GM23338 (cell line): ENCODE measurements at regions not wholly inside any gene's neighbourhood (a gene's known extent, or its start where the extent isn't known, plus 50 kb on each side); places are given as distances from the start of the nearest gene placed in this dataset.

Experiments used
- ATAC-seq: fragments of 200-7000 bp; cut with Tn5 transposase; 3 replicates; pipeline ENCODE4 v1.9.1; 2020
- DNase-seq: peaks from one replicate; pipeline ENCODE4 v3.0.0-alpha.2; 2015; ENCODE audit warnings: low spot score
- H2AFZ ChIP-seq: fragments of 200-600 bp; sonication (generic); 2 replicates; pipeline ENCODE4 v1.8.0; 2016; ENCODE audit warnings: antibody characterized with exemption, mild to moderate bottlenecking, moderate library complexity
- H3F3A ChIP-seq: fragments of 200-600 bp; sonication (generic); replicated peaks from 2 replicates; pipeline ENCODE4 v1.8.0; 2017; ENCODE audit warnings: antibody characterized with exemption, mixed run types, low read depth
- H3K27ac ChIP-seq: fragments of 200-600 bp; sonication (generic); 2 replicates; pipeline ENCODE4 v1.6.1; 2016; ENCODE audit warnings: low read depth
- H3K27me3 ChIP-seq: fragments of 200-600 bp; sonication (generic); 2 replicates; pipeline ENCODE4 v1.8.0; 2016; ENCODE audit warnings: mild to moderate bottlenecking, mixed run types, moderate library complexity; ENCODE audit not compliant: insufficient read depth
- H3K36me3 ChIP-seq: fragments of 200-600 bp; sonication (generic); 2 replicates; pipeline ENCODE4 v1.8.0; 2016; ENCODE audit warnings: mild to moderate bottlenecking; ENCODE audit not compliant: insufficient read depth
- H3K4me1 ChIP-seq: fragments of 200-600 bp; sonication (generic); 2 replicates; pipeline ENCODE4 v1.8.0; 2016; ENCODE audit warnings: mild to moderate bottlenecking, moderate library complexity; ENCODE audit not compliant: insufficient read depth
- H3K4me2 ChIP-seq: fragments of 200-600 bp; sonication (generic); 2 replicates; pipeline ENCODE4 v1.7.1; 2017; ENCODE audit warnings: mixed run types
- H3K4me3 ChIP-seq: fragments of 200-600 bp; sonication (generic); 2 replicates; pipeline ENCODE4 v1.6.1; 2016; ENCODE audit warnings: mixed run types
- H3K79me2 ChIP-seq: fragments of 200-600 bp; sonication (generic); replicated peaks from 2 replicates; pipeline ENCODE4 v1.8.0; 2017; ENCODE audit warnings: mild to moderate bottlenecking; ENCODE audit not compliant: insufficient read depth
- H3K9me2 ChIP-seq: fragments of 200-600 bp; sonication (generic); 2 replicates; pipeline ENCODE4 v1.8.0; 2017; ENCODE audit not compliant: insufficient read depth
- H4K20me1 ChIP-seq: fragments of 200-600 bp; sonication (generic); replicated peaks from 2 replicates; pipeline ENCODE4 v1.8.0; 2017; ENCODE audit warnings: mild to moderate bottlenecking; ENCODE audit not compliant: insufficient read depth
- H3K27ac Mint-ChIP-seq: 2 replicates; pipeline ENCODE4 v1.8.0; 2020; ENCODE audit warnings: inconsistent platforms, mild to moderate bottlenecking, moderate library complexity, mixed read lengths
- H3K27me3 Mint-ChIP-seq: 3 replicates; pipeline ENCODE4 v1.8.0; 2022; ENCODE audit warnings: low read depth, mild to moderate bottlenecking, moderate library complexity, mixed read lengths, inconsistent platforms; ENCODE audit not compliant: insufficient read depth, poor library complexity
- H3K36me3 Mint-ChIP-seq: 3 replicates; pipeline ENCODE4 v1.8.0; 2021; ENCODE audit warnings: low read depth, mild to moderate bottlenecking, inconsistent platforms, moderate library complexity, mixed read lengths
- H3K4me1 Mint-ChIP-seq: 3 replicates; pipeline ENCODE4 v1.8.0; 2020; ENCODE audit warnings: mild to moderate bottlenecking, inconsistent platforms, mixed read lengths
- H3K4me3 Mint-ChIP-seq: 3 replicates; pipeline ENCODE4 v1.8.0; 2021; ENCODE audit warnings: moderate library complexity, mild to moderate bottlenecking, inconsistent platforms, mixed read lengths
- H3K9me3 Mint-ChIP-seq: 3 replicates; pipeline ENCODE4 v1.8.0; 2020; ENCODE audit warnings: moderate library complexity, mild to moderate bottlenecking, inconsistent platforms, mixed read lengths
- CREB1 ChIP-seq: fragments of 250-450 bp; sonication (Bioruptor Pico); IDR thresholded peaks from 2 replicates; pipeline ENCODE4 v1.5.0; 2020; ENCODE audit warnings: low read depth, mild to moderate bottlenecking, moderate library complexity
- CTCF ChIP-seq, 2 experiments: fragments of 200-600 bp in 1 of 2; sonication (generic) in 1 of 2; conservative IDR thresholded peaks; 2 replicates each; pipeline versions ENCODE4 v1.5.1 to v1.6.1; 2016 to 2017; ENCODE audit warnings: antibody characterized with exemption in 2 of 2, low read depth in 2 of 2, mild to moderate bottlenecking in 2 of 2, moderate library complexity in 1 of 2
- EZH2 ChIP-seq: fragments of 200-600 bp; sonication (generic); IDR thresholded peaks from one replicate; pipeline ENCODE4 v1.8.0; 2017; ENCODE audit warnings: antibody characterized with exemption, mild to moderate bottlenecking, low read depth; ENCODE audit not compliant: unreplicated experiment
- EZH2phosphoT487 ChIP-seq: fragments of 200-600 bp; sonication (generic); IDR thresholded peaks from one replicate; pipeline ENCODE4 v1.8.1; 2018; ENCODE audit warnings: antibody characterized with exemption; ENCODE audit not compliant: unreplicated experiment
- JUNB ChIP-seq: IDR thresholded peaks from one replicate; pipeline ENCODE4 v1.6.1; 2016; ENCODE audit warnings: antibody characterized with exemption; ENCODE audit not compliant: unreplicated experiment
- NANOG ChIP-seq: IDR thresholded peaks from 2 replicates; pipeline ENCODE4 v1.6.1; 2016; ENCODE audit warnings: antibody characterized with exemption, borderline replicate concordance
- POLR2AphosphoS5 ChIP-seq: IDR thresholded peaks from 2 replicates; pipeline ENCODE4 v1.6.1; 2016; ENCODE audit warnings: antibody characterized with exemption, low read depth
- REST ChIP-seq: IDR thresholded peaks from one replicate; pipeline ENCODE4 v1.6.1; 2018; ENCODE audit warnings: antibody characterized with exemption; ENCODE audit not compliant: unreplicated experiment
- ZNF114 ChIP-seq: fragments of 250-450 bp; sonication (Bioruptor Pico); IDR thresholded peaks from 2 replicates; pipeline ENCODE4 v1.5.0; 2020; ENCODE audit warnings: mild to moderate bottlenecking, moderate library complexity
- ZNF331 ChIP-seq: fragments of 250-450 bp; sonication (Bioruptor Pico); IDR thresholded peaks from 2 replicates; pipeline ENCODE4 v1.5.0; 2020; ENCODE audit warnings: low read depth, mild to moderate bottlenecking, moderate library complexity

GRCh38 chr2:3965953-3966352 is 262.6 kb downstream of the DCDC2C start:
- no peaks in the 10 kb centered on the region for H4K20me1 ChIP-seq
- H3K79me2 ChIP-seq: no peaks in the 10 kb centered on the region
- H3K4me2 ChIP-seq: no peak overlapping the region
- Mint-ChIP-seq H3K27ac (no peak overlapping the region), H3K4me1 (no peaks in the 10 kb centered on the region), H3K27me3 (no peaks in the 10 kb centered on the region), H3K9me3 (peaks cover 78% of the 10 kb centered on the region), H3K4me3 (no peak overlapping the region), H3K36me3 (peaks cover 7% of the 10 kb centered on the region; the same call in 2 of the 3 replicates)
- ATAC-seq (no peak), DNase-seq (no peak)
- H3K4me1 ChIP-seq: no peaks in the 10 kb centered on the region
- H3K4me3 ChIP-seq: no peak overlapping the region
- H3K36me3 ChIP-seq: no peaks in the 10 kb centered on the region
- no peaks in the 10 kb centered on the region for H3K27me3 ChIP-seq
- H3F3A ChIP-seq: no peaks in the 10 kb centered on the region
- no peak overlapping the region for H3K27ac ChIP-seq
- no peak overlapping the region for H2AFZ ChIP-seq
- TF ChIP-seq REST (no peak), NANOG (no peak), JUNB (no peak), EZH2 (no peak), ZNF114 (CRISPR knock-in tag) (no peak), EZH2phosphoT487 (no peak), CREB1 (no peak), CTCF (conservative IDR thresholded peaks at IDR 0.05; ENCODE audit: low read depth in 2 of 2) (no peak), ZNF331 (CRISPR knock-in tag) (no peak)
- no peaks in the 10 kb centered on the region for H3K9me2 ChIP-seq

- Histone ChIP-seq H2AFZ (no peak overlapping the region), H4K20me1 (no peaks in the 10 kb centered on the region), H3K4me1 (no peaks in the 10 kb centered on the region), H3K36me3 (no peaks in the 10 kb centered on the region), H3F3A (peaks cover 2% of the 10 kb centered on the region), H3K4me2 (no peak overlapping the region), H3K79me2 (no peaks in the 10 kb centered on the region), H3K27me3 (no peaks in the 10 kb centered on the region), H3K27ac (no peak overlapping the region), H3K9me2 (no peaks in the 10 kb centered on the region), H3K4me3 (no peak overlapping the region)
- Mint-ChIP-seq H3K27me3 (no peaks in the 10 kb centered on the region), H3K4me3 (no peak overlapping the region), H3K36me3 (peaks cover 7% of the 10 kb centered on the region; the same call in 2 of the 3 replicates), H3K4me1 (no peaks in the 10 kb centered on the region), H3K9me3 (peaks cover 75% of the 10 kb centered on the region), H3K27ac (no peak overlapping the region)
- no peak for ATAC-seq
- TF ChIP-seq CREB1: no peak
- no peak for TF ChIP-seq ZNF114 (CRISPR knock-in tag)
- TF ChIP-seq ZNF331 (CRISPR knock-in tag): no peak
- TF ChIP-seq POLR2AphosphoS5: no peak
- no peak for TF ChIP-seq CTCF (conservative IDR thresholded peaks at IDR 0.05; ENCODE audit: low read depth in 2 of 2)
- DNase-seq: no peak
Observed at GRCh38 chr2:3966470-3966869, 263.1 kb downstream of the DCDC2C start.
